SK-N-SH (cell line): ENCODE measurements at regions not wholly inside any gene's neighbourhood (a gene's known extent, or its start where the extent isn't known, plus 50 kb on each side); places are given as distances from the start of the nearest gene placed in this dataset.

Experiments
- CTCF ChIA-PET: fragments of 300-600, 350-600 bp; formaldehyde crosslinking; extraction: SDS; loops from one replicate; lab custom pipeline; 2021; lab: Yijun Ruan, JAX
- POLR2A ChIA-PET: fragments of 350-600 bp; sonication (Branson Sonifier 250); formaldehyde crosslinking; extraction: SDS; loops from one replicate; lab custom pipeline; 2020; ENCODE audit warnings: antibody characterized with exemption, inconsistent platforms; lab: Yijun Ruan, JAX
- DNase-seq: peaks from one replicate; pipeline ENCODE4 v3.0.0; 2012
- H2AFZ ChIP-seq: fragments of 200-600 bp; sonication (generic); 2 replicates; pipeline ENCODE4 v1.8.1; 2016; ENCODE audit warnings: antibody characterized with exemption, mild to moderate bottlenecking, low read depth
- H3F3A ChIP-seq: fragments of 200-600 bp; sonication (generic); replicated peaks from 2 replicates; pipeline ENCODE3; 2016; ENCODE audit warnings: antibody characterized with exemption, mild to moderate bottlenecking; ENCODE audit not compliant: insufficient read depth
- H3K27ac ChIP-seq, 2 experiments: fragments of 200-500 bp in 1 of 2; fragments of 200-600 bp in 1 of 2; sonication (Bioruptor generic) in 1 of 2; sonication (generic), shearing (Covaris generic) in 1 of 2; 2 replicates each; pipeline versions ENCODE4 v1.5.1 to v1.6.1; 2014 to 2016; ENCODE audit warnings: low read depth in 2 of 2, inconsistent platforms in 1 of 2, low read length in 1 of 2, mild to moderate bottlenecking in 1 of 2, mixed read lengths in 1 of 2
- H3K27me3 ChIP-seq: fragments of 200-600 bp; sonication (generic), shearing (Covaris generic); 2 replicates; pipeline ENCODE4 v1.6.1; 2016; ENCODE audit warnings: mixed run types; ENCODE audit not compliant: insufficient read depth
- H3K36me3 ChIP-seq, 2 experiments: fragments of 200-500 bp in 1 of 2; fragments of 200-600 bp in 1 of 2; sonication (Bioruptor generic) in 1 of 2; sonication (generic) in 1 of 2; replicated peaks in 1 of 2; 2 replicates each; pipeline versions ENCODE3 to v1.5.1; 2014 to 2016; ENCODE audit warnings: low read length in 1 of 2, mild to moderate bottlenecking in 1 of 2; ENCODE audit not compliant: insufficient read depth in 2 of 2, control insufficient read depth in 1 of 2
- H3K4me1 ChIP-seq, 2 experiments: fragments of 200-500 bp in 1 of 2; fragments of 200-600 bp in 1 of 2; sonication (Bioruptor generic) in 1 of 2; sonication (generic), shearing (Covaris generic) in 1 of 2; 2 replicates each; pipeline versions ENCODE4 v1.5.1 to v1.6.1; 2014 to 2016; ENCODE audit warnings: low read depth in 1 of 2, low read length in 1 of 2, mixed run types in 1 of 2; ENCODE audit not compliant: insufficient read depth in 2 of 2, control insufficient read depth in 1 of 2
- H3K4me2 ChIP-seq: fragments of 200-600 bp; sonication (generic), shearing (Covaris generic); 2 replicates; pipeline ENCODE4 v1.6.1; 2017; ENCODE audit warnings: mixed run types
- H3K4me3 ChIP-seq, 2 experiments: fragments of 200-500 bp in 1 of 2; fragments of 200-600 bp in 1 of 2; sonication (Bioruptor generic) in 1 of 2; sonication (generic), shearing (Covaris generic) in 1 of 2; 2 replicates each; pipeline versions ENCODE4 v1.5.1 to v1.8.1; 2014 to 2016; ENCODE audit warnings: low read depth in 2 of 2, inconsistent platforms in 1 of 2, low read length in 1 of 2, mild to moderate bottlenecking in 1 of 2, mixed read lengths in 1 of 2, moderate library complexity in 1 of 2
- H3K79me2 ChIP-seq: fragments of 200-600 bp; sonication (generic); 2 replicates; pipeline ENCODE4 v1.8.1; 2017; ENCODE audit warnings: mild to moderate bottlenecking; ENCODE audit not compliant: insufficient read depth
- H3K9ac ChIP-seq: fragments of 200-600 bp; sonication (generic); 2 replicates; pipeline ENCODE4 v1.6.1; 2017; ENCODE audit warnings: mixed run types
- H3K9me2 ChIP-seq: fragments of 200-600 bp; sonication (generic); 2 replicates; pipeline ENCODE4 v1.6.1; 2017; ENCODE audit warnings: mixed run types
- H3K9me3 ChIP-seq: fragments of 200-600 bp; sonication (generic); 2 replicates; pipeline ENCODE4 v1.6.1; 2017; ENCODE audit warnings: mixed run types, mild to moderate bottlenecking, moderate library complexity
- H4K20me1 ChIP-seq: fragments of 200-600 bp; sonication (generic); 2 replicates; pipeline ENCODE4 v1.6.1; 2017; ENCODE audit warnings: mild to moderate bottlenecking, mixed run types; ENCODE audit not compliant: insufficient read depth
- CTCF ChIP-seq: fragments of 200-600 bp; sonication (generic); IDR thresholded peaks from 2 replicates; pipeline ENCODE4 v1.6.1; 2017; ENCODE audit warnings: antibody characterized with exemption, mild to moderate bottlenecking, moderate library complexity
- ELF1 ChIP-seq: IDR thresholded peaks from 2 replicates; pipeline ENCODE4 v1.4.0; 2012
- EP300 ChIP-seq, 2 experiments: IDR thresholded peaks; 2 replicates each; pipeline versions ENCODE4 v1.4.0 to v1.6.1; 2012; ENCODE audit warnings: borderline replicate concordance in 1 of 2, low read depth in 1 of 2, low read length in 1 of 2
- EZH2phosphoT487 ChIP-seq: fragments of 200-600 bp; sonication (generic); IDR thresholded peaks from 2 replicates; pipeline ENCODE4 v1.6.1; 2017; ENCODE audit warnings: low read depth, mixed run types, mild to moderate bottlenecking, antibody characterized with exemption, moderate library complexity, borderline replicate concordance
- GATA2 ChIP-seq: sonication (generic); formaldehyde crosslinking; IDR thresholded peaks from 2 replicates; pipeline ENCODE4 v1.5.0; 2020; ENCODE audit warnings: mild to moderate bottlenecking, missing genetic modification reagents
- JUND ChIP-seq: IDR thresholded peaks from 2 replicates; pipeline ENCODE4 v1.4.0; 2012
- MXI1 ChIP-seq: IDR thresholded peaks from 2 replicates; pipeline ENCODE4 v1.6.1; 2012; ENCODE audit warnings: mild to moderate bottlenecking, low read depth, low read length, improper control_type of control experiment
- PBX3 ChIP-seq: IDR thresholded peaks from 2 replicates; pipeline ENCODE4; 2012
- POLR2AphosphoS5 ChIP-seq: IDR thresholded peaks from 2 replicates; pipeline ENCODE4 v1.6.1; 2012; ENCODE audit warnings: low read depth, low read length
- RCOR1 ChIP-seq: fragments of 150-350 bp; IDR thresholded peaks from 2 replicates; pipeline ENCODE4 v1.6.1; 2017; ENCODE audit warnings: antibody characterized with exemption, low read length
- REST ChIP-seq: IDR thresholded peaks from 2 replicates; pipeline ENCODE4 v1.6.1; 2012; ENCODE audit warnings: mild to moderate bottlenecking, low read depth, low read length, moderate library complexity
- RXRA ChIP-seq: IDR thresholded peaks from 2 replicates; pipeline ENCODE4 v1.4.0; 2012; ENCODE audit warnings: low read depth, mild to moderate bottlenecking, borderline replicate concordance
- SIN3A ChIP-seq: IDR thresholded peaks from 2 replicates; pipeline ENCODE4 v1.6.1; 2012; ENCODE audit warnings: low read depth, mild to moderate bottlenecking, low read length, moderate library complexity, borderline replicate concordance
- TAF1 ChIP-seq: IDR thresholded peaks from 2 replicates; pipeline ENCODE4 v1.6.1; 2012; ENCODE audit warnings: low read depth, mild to moderate bottlenecking, low read length, moderate library complexity, borderline replicate concordance
- TCF12 ChIP-seq: IDR thresholded peaks from 2 replicates; pipeline ENCODE4 v1.4.0; 2012
- USF1 ChIP-seq: IDR thresholded peaks from 2 replicates; pipeline ENCODE4 v1.4.0; 2012; ENCODE audit warnings: low read depth, borderline replicate concordance
- USF2 ChIP-seq: fragments of 150-350 bp; IDR thresholded peaks from 2 replicates; pipeline ENCODE4 v1.6.1; 2017; ENCODE audit warnings: antibody characterized with exemption, low read length, low read depth, borderline replicate concordance
- ZBTB33 ChIP-seq: IDR thresholded peaks from 2 replicates; pipeline ENCODE4 v1.4.0; 2012; ENCODE audit warnings: low read depth, borderline replicate concordance
- WGBS: methylation state at CpG from one replicate; pipeline ENCODE4 v1.1.6; 2017; ENCODE audit warnings: low lambda C conversion rate; 5-methylcytosine and 5-hydroxymethylcytosine counted together

GRCh38 chr5:169429044-169429443, 128.1 kb upstream of the SLIT3 start:
- Histone ChIP-seq H3K27me3 (no peaks in the 10 kb centered on the region), H3K9me3 (no peaks in the 10 kb centered on the region), H2AFZ (no peak overlapping the region), H3K36me3 (no peaks in the 10 kb centered on the region), H4K20me1 (no peaks in the 10 kb centered on the region), H3K27ac (no peak overlapping the region), H3K79me2 (no peaks in the 10 kb centered on the region)
- POLR2A ChIA-PET = no interaction called here
- DNase-seq = no peak
- TF ChIP-seq REST = no peak
- no peak for TF ChIP-seq RCOR1
- no peak for TF ChIP-seq ELF1
- TF ChIP-seq MXI1 = no peak
- TF ChIP-seq PBX3 = no peak
- no peak for TF ChIP-seq RXRA
- no peak for TF ChIP-seq SIN3A
- no peak for TF ChIP-seq TAF1
- no peak for TF ChIP-seq USF2
- no peak for TF ChIP-seq USF1
- TF ChIP-seq EZH2phosphoT487 = no peak
- TF ChIP-seq POLR2AphosphoS5 = no peak
- TF ChIP-seq TCF12 = no peak
- TF ChIP-seq EP300 (IDR thresholded peaks at IDR 0.05; ENCODE audit: borderline replicate concordance in 1 of 2, low read depth in 1 of 2, low read length in 1 of 2) = no peak
- TF ChIP-seq CTCF = no peak
- TF ChIP-seq ZBTB33 = no peak
- no peak for TF ChIP-seq JUND
- no peak for TF ChIP-seq GATA2 (CRISPR knock-in tag)
- TF ChIP-seq, all 33 proteins: peak for 0
- WGBS = 86% methylated on average over 2 of the region's 2 CpGs
- no peaks in the 10 kb centered on the region for H3F3A ChIP-seq
- no peak overlapping the region for H3K4me3 ChIP-seq
- CTCF ChIA-PET = no interaction called here
- no peaks in the 10 kb centered on the region for H3K9me2 ChIP-seq
- no peaks in the 10 kb centered on the region; a peak in 2 of 4 replicates for H3K4me1 ChIP-seq
- no peak overlapping the region for H3K4me2 ChIP-seq
- no peak overlapping the region for H3K9ac ChIP-seq
